ENCODE measurements at regions not wholly inside any gene's neighbourhood (a gene's known extent, or its start where the extent isn't known, plus 50 kb on each side); places are given as distances from the start of the nearest gene placed in this dataset.

DNA sequence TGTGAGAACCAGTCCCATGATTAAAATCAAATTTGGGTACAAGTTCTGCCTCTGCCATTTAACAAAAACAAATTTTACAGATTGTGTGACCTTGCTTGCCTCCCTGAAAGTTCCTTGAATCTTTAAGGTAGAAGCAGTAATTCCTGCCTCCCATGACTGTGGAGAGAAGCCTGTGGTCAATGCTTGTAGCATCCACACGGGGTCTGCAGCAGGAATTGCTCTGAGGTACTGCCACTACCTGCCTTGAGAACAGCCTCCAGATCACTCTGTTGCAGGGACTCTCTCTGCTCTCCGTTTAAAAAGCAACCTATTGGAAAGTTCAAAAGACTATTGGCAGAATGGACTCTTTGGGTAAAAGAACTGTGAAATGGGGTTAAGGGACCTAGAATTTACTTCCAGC, 75.9 kb downstream of the SST start:
- Histone ChIP-seq H3K36me3 (ENCODE audit: insufficient read depth, low read length) (no peaks in the 10 kb centered on the region), H3F3A (ENCODE audit: low read depth) (no peaks in the 10 kb centered on the region), H3K4me1 (ENCODE audit: insufficient read depth, low read length, poor library complexity, severe bottlenecking) (no peaks in the 10 kb centered on the region), H4K20me1 (ENCODE audit: insufficient read depth, low read length, poor library complexity, severe bottlenecking) (no peaks in the 10 kb centered on the region), H3K4me2 (ENCODE audit: low read depth, low read length, poor library complexity, severe bottlenecking) (no peak overlapping the region), H2AFZ (ENCODE audit: low read length) (no peak overlapping the region), H3K9me3 (ENCODE audit: insufficient read depth, low read depth, low read length) (no peaks in the 10 kb centered on the region), H3K27me3 (ENCODE audit: insufficient read depth, low read length, poor library complexity, severe bottlenecking) (no peaks in the 10 kb centered on the region), H3K79me2 (ENCODE audit: insufficient read depth, low read length) (no peaks in the 10 kb centered on the region), H3K9me2 (replicated peaks; ENCODE audit: low read depth, low read length) (no peaks in the 10 kb centered on the region), H3K9ac (ENCODE audit: low read depth, low read length, poor library complexity, severe bottlenecking) (no peak overlapping the region), H3K4me3 (ENCODE audit: low read length, poor library complexity, severe bottlenecking) (no peak overlapping the region)
- TF ChIP-seq, protein P1, sequence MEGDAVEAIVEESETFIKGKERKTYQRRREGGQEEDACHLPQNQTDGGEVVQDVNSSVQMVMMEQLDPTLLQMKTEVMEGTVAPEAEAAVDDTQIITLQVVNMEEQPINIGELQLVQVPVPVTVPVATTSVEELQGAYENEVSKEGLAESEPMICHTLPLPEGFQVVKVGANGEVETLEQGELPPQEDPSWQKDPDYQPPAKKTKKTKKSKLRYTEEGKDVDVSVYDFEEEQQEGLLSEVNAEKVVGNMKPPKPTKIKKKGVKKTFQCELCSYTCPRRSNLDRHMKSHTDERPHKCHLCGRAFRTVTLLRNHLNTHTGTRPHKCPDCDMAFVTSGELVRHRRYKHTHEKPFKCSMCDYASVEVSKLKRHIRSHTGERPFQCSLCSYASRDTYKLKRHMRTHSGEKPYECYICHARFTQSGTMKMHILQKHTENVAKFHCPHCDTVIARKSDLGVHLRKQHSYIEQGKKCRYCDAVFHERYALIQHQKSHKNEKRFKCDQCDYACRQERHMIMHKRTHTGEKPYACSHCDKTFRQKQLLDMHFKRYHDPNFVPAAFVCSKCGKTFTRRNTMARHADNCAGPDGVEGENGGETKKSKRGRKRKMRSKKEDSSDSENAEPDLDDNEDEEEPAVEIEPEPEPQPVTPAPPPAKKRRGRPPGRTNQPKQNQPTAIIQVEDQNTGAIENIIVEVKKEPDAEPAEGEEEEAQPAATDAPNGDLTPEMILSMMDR (conservative IDR thresholded peaks at IDR 0.05; ENCODE audit: low read length): no peak
- no peak for TF ChIP-seq EZH2phosphoT487 (IDR thresholded peaks at IDR 0.05; ENCODE audit: borderline replicate concordance)

DNA sequence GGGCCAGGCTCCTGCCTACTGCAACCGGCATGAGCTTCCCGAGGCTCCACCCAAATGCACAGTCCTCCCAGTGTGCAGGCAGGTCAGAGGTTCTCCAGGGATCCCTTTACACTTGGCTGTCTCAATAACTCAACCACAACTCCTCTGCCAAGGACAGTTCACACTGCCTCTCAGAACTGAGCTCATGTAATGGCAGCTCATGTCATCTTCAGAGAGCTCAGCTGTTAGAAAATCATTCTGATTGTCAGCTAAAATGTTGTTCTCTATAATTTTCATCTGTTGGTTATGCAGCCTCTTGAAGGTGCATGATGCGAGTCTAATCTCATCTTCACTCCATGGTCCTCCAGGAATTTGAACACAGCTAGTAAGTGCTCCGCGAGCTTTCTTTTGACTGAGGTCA, 76.7 kb downstream of the SST start:
- H3K4me1 ChIP-seq (ENCODE audit: insufficient read depth, low read length, poor library complexity, severe bottlenecking): no peaks in the 10 kb centered on the region
- H2AFZ ChIP-seq (ENCODE audit: low read length): no peak overlapping the region
- TF ChIP-seq EZH2phosphoT487 (IDR thresholded peaks at IDR 0.05; ENCODE audit: borderline replicate concordance): no peak
- TF ChIP-seq, protein P1 (conservative IDR thresholded peaks at IDR 0.05; ENCODE audit: low read length): no peak
- H4K20me1 ChIP-seq (ENCODE audit: insufficient read depth, low read length, poor library complexity, severe bottlenecking): no peaks in the 10 kb centered on the region
- no peaks in the 10 kb centered on the region for H3K9me3 ChIP-seq (ENCODE audit: insufficient read depth, low read depth, low read length)
- H3K27me3 ChIP-seq (ENCODE audit: insufficient read depth, low read length, poor library complexity, severe bottlenecking): no peaks in the 10 kb centered on the region
- H3K4me3 ChIP-seq (ENCODE audit: low read length, poor library complexity, severe bottlenecking): no peak overlapping the region
- no peak overlapping the region for H3K4me2 ChIP-seq (ENCODE audit: low read depth, low read length, poor library complexity, severe bottlenecking)
- H3K36me3 ChIP-seq (ENCODE audit: insufficient read depth, low read length): no peaks in the 10 kb centered on the region
- H3K9ac ChIP-seq (ENCODE audit: low read depth, low read length, poor library complexity, severe bottlenecking): no peak overlapping the region
- H3F3A ChIP-seq (ENCODE audit: low read depth): no peaks in the 10 kb centered on the region
- H3K79me2 ChIP-seq (ENCODE audit: insufficient read depth, low read length): no peaks in the 10 kb centered on the region
- H3K9me2 ChIP-seq (replicated peaks; ENCODE audit: low read depth, low read length): no peaks in the 10 kb centered on the region

DNA sequence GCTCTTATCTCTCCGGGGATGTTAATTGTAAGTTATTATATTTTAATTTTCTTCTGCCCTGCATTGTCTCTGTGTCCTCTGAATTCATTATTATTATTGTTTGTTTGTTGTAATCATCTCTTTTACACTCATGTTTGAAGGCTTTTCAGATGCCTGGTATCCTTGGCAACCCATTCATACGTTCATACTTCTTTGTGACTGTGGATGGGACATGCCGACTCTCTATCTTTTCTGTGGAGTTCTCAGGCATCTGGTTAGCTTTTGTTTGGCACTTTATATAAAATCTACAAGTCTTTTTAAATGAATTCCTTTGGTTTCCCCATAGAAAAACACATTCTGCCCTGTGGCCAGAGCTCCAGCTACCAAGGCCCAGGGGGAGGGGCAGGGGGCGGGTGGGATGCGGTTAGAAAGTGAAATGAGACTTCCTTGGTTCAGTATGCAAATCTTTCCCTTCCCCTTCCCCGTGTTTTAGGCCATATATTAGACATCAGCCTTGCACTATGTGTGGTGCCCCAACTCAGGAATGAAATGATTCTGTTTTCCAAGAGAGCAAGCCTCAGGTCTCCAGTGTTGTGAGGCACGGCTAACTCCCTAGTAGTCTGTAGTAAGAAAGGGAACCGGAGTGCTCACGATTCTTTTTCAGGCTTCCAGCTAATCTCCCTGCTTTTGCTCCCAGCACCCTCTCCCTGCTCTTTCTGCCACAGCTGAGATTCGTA, 79.2 kb downstream of the SST start:
- no peak for TF ChIP-seq EZH2phosphoT487 (IDR thresholded peaks at IDR 0.05; ENCODE audit: borderline replicate concordance)
- TF ChIP-seq, protein P1 (conservative IDR thresholded peaks at IDR 0.05; ENCODE audit: low read length): no peak
- Histone ChIP-seq H3K9ac (ENCODE audit: low read depth, low read length, poor library complexity, severe bottlenecking) (no peak overlapping the region), H3K4me1 (ENCODE audit: insufficient read depth, low read length, poor library complexity, severe bottlenecking) (no peaks in the 10 kb centered on the region), H3K4me3 (ENCODE audit: low read length, poor library complexity, severe bottlenecking) (no peak overlapping the region), H3K27me3 (ENCODE audit: insufficient read depth, low read length, poor library complexity, severe bottlenecking) (no peaks in the 10 kb centered on the region), H3F3A (ENCODE audit: low read depth) (no peaks in the 10 kb centered on the region), H2AFZ (ENCODE audit: low read length) (no peak overlapping the region), H3K4me2 (ENCODE audit: low read depth, low read length, poor library complexity, severe bottlenecking) (no peak overlapping the region), H3K79me2 (ENCODE audit: insufficient read depth, low read length) (no peaks in the 10 kb centered on the region), H4K20me1 (ENCODE audit: insufficient read depth, low read length, poor library complexity, severe bottlenecking) (no peaks in the 10 kb centered on the region), H3K9me2 (replicated peaks; ENCODE audit: low read depth, low read length) (no peaks in the 10 kb centered on the region), H3K36me3 (ENCODE audit: insufficient read depth, low read length) (no peaks in the 10 kb centered on the region), H3K9me3 (ENCODE audit: insufficient read depth, low read depth, low read length) (no peaks in the 10 kb centered on the region)

All from Loucy (cell line).